ENCODE measurements at regions not wholly inside any gene's neighbourhood (a gene's known extent, or its start where the extent isn't known, plus 50 kb on each side); places are given as distances from the start of the nearest gene placed in this dataset.

DNA sequence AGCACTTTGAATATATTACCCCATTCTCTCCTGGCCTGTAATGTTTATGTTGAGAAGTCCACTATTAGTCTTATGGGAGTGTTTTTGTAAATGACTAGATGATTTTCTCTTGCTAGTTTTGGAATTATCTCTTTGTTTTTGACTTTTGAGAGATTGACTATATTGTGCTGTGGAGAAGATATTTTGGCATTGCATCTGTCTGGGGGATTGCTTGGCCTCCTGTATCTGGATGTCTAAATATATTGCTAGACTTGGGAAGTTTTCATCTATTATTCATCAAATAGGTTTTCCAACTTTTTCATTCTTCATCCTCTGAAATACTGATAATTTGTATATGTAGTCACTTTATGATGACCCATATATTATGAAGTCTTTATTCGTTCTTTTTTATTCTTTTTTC is 277.1 kb upstream of the PCDH15 start:
- no peak overlapping the region for H3K4me3 Mint-ChIP-seq
- no peaks in the 10 kb centered on the region for H3K4me1 Mint-ChIP-seq (ENCODE audit: low read depth in 2 of 2)
- ATAC-seq (replicated peaks) (no peak), DNase-seq (no peak)
- H3K36me3 Mint-ChIP-seq (ENCODE audit: insufficient read depth), result no peaks in the 10 kb centered on the region
- peaks cover 8 to 29% of the 10 kb centered on the region in 2 donors for H3K9me3 Mint-ChIP-seq
- H3K27ac Mint-ChIP-seq, result no peak overlapping the region
- no peaks in the 10 kb centered on the region for H3K27me3 Mint-ChIP-seq

DNA sequence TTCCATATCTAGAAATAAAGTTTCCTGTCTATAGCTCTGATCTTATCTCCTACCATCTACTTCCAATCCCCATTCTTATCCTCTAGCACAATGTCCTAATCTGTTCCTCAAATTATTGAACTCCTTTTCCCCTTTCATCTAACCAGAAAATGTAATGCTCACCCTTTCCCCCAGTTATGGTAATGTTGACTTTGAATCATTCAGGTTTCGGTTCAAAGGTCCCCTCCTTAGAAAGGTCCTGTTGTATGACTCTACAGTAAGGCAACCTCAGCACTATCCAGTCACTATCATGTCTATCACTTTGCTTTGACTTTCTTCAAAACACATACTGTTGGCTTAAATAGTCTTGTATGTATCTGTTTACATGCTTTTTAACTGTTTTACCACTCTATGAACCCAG is 264.2 kb upstream of the PCDH15 start:
- no peaks in the 10 kb centered on the region for H3K36me3 Mint-ChIP-seq (ENCODE audit: insufficient read depth)
- H3K27ac Mint-ChIP-seq, result no peak overlapping the region
- no peak for DNase-seq
- no peak overlapping the region for H3K4me3 Mint-ChIP-seq
- H3K9me3 Mint-ChIP-seq, result peaks cover 0 to 4% of the 10 kb centered on the region in 2 donors
- no peaks in the 10 kb centered on the region for H3K4me1 Mint-ChIP-seq (ENCODE audit: low read depth in 2 of 2)
- H3K27me3 Mint-ChIP-seq, result no peaks in the 10 kb centered on the region
- no peak for ATAC-seq (replicated peaks)

DNA sequence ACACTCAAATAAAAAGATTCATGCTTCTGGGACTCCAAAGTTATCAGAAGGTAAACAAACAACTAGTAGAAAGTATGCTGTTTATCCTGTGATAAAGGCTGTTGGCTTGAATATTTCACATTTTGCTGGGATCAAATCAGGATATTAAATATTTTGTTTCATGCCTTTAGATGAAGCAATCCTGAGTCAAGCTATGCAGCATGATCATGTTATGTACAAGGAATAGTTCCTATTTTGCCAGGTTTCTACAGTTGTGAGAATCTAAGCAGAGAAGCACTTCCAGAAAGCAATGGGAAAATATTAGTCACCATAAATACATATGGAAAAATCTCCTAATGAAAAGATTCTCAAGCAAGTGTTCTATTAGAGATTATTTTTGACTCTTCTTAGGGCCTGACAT is 262.8 kb upstream of the PCDH15 start:
- Mint-ChIP-seq H3K27ac (no peak overlapping the region), H3K36me3 (ENCODE audit: insufficient read depth) (no peaks in the 10 kb centered on the region), H3K4me3 (no peak overlapping the region), H3K4me1 (ENCODE audit: low read depth in 2 of 2) (no peaks in the 10 kb centered on the region), H3K27me3 (no peaks in the 10 kb centered on the region), H3K9me3 (peaks cover 0 to 4% of the 10 kb centered on the region in 2 donors)
- DNase-seq (no peak), ATAC-seq (replicated peaks) (no peak)

GRCh38 chr10:55062349-55062748 is 261.3 kb upstream of the PCDH15 start:
- H3K9me3 Mint-ChIP-seq, result peaks cover 0 to 6% of the 10 kb centered on the region in 2 donors
- no peak overlapping the region for H3K27ac Mint-ChIP-seq
- no peak overlapping the region for H3K4me3 Mint-ChIP-seq
- H3K36me3 Mint-ChIP-seq (ENCODE audit: insufficient read depth), result no peaks in the 10 kb centered on the region
- no peak for ATAC-seq (replicated peaks)
- DNase-seq, result no peak
- H3K27me3 Mint-ChIP-seq, result no peaks in the 10 kb centered on the region
- H3K4me1 Mint-ChIP-seq (ENCODE audit: low read depth in 2 of 2), result no peaks in the 10 kb centered on the region

DNA sequence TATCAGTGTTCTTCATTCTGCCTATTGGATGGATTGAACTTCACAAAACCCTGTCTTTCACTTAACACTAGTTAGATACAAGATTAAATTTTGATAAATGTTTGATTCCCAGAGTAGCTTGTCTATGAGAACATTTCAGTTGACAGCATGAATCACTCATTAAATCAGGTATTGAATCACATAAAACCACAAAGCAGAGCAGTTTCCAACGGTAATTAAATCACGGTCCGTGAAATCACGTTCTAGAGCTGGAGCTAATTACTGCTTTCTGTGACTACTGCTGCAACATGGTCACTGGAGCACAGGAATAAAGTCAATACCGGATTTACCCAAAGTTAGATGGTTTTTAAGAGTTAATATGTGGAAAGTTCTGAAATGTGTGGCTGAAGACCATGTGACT is 257.8 kb upstream of the PCDH15 start:
- Mint-ChIP-seq H3K4me1 (ENCODE audit: low read depth in 2 of 2) (no peaks in the 10 kb centered on the region), H3K4me3 (no peak overlapping the region), H3K27ac (no peak overlapping the region), H3K36me3 (ENCODE audit: insufficient read depth) (no peaks in the 10 kb centered on the region), H3K9me3 (peaks cover 5 to 11% of the 10 kb centered on the region in 2 donors), H3K27me3 (no peaks in the 10 kb centered on the region)
- no peak for DNase-seq
- no peak for ATAC-seq (replicated peaks)

DNA sequence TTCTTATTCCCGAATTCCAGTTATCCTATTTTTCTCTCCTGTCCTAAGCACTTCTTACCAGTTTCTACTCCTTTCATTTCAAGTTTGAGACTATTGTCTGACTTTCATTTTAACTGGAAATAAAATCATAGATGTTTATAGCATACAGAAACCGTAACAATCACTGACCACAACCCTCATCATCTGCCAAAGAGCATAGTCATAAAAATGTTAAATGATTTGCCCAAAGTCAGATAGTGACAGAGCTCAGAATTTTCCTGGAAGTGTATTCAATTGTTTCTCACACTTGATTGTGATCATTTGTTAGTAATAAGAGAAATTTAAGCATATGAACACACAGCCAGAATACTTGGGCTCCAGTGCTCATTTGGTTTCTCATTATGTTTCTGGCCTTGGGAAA is 250.5 kb upstream of the PCDH15 start:
- Mint-ChIP-seq H3K27ac (no peak overlapping the region), H3K36me3 (ENCODE audit: insufficient read depth) (no peaks in the 10 kb centered on the region), H3K4me1 (ENCODE audit: low read depth in 2 of 2) (no peaks in the 10 kb centered on the region), H3K27me3 (no peaks in the 10 kb centered on the region), H3K4me3 (no peak overlapping the region), H3K9me3 (peaks cover 5 to 8% of the 10 kb centered on the region in 2 donors)
- no peak for ATAC-seq (replicated peaks)
- DNase-seq, result no peak

GRCh38 chr10:55048830-55049498 is 247.9 kb upstream of the PCDH15 start:
- Mint-ChIP-seq H3K4me1 (ENCODE audit: low read depth in 2 of 2) (no peaks in the 10 kb centered on the region), H3K4me3 (no peak overlapping the region), H3K36me3 (ENCODE audit: insufficient read depth) (no peaks in the 10 kb centered on the region), H3K27ac (no peak overlapping the region), H3K27me3 (no peaks in the 10 kb centered on the region), H3K9me3 (no peaks in the 10 kb centered on the region)
- ATAC-seq (replicated peaks), result no peak
- DNase-seq, result no peak

DNA sequence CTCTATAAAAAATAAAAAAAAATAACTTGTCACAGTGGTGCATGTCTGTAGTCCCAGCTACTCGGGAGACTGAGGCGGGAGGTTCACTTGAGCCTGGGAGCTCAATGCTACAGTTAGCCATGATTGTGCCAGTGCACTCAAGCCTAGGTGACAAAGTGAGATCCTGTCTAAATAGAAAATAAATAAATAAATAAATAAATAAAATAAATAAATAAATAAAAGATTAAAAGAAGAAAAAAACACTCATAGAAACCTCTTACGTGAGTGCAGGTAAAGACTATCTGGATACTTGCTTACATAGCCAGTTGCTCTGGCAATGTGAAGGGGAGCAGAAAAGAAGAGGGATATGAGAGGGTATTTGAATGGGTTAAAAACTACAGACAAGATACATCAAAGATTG is 242.5 kb upstream of the PCDH15 start:
- DNase-seq (no peak), ATAC-seq (replicated peaks) (no peak)
- Mint-ChIP-seq H3K4me1 (ENCODE audit: low read depth in 2 of 2) (no peaks in the 10 kb centered on the region), H3K4me3 (no peak overlapping the region), H3K36me3 (ENCODE audit: insufficient read depth) (no peaks in the 10 kb centered on the region), H3K27me3 (no peaks in the 10 kb centered on the region), H3K9me3 (peaks cover 0 to 9% of the 10 kb centered on the region in 2 donors), H3K27ac (no peak overlapping the region)

GRCh38 chr10:55033061-55033460 is 232.0 kb upstream of the PCDH15 start:
- Mint-ChIP-seq H3K4me1 (ENCODE audit: low read depth in 2 of 2) (no peaks in the 10 kb centered on the region), H3K27me3 (no peaks in the 10 kb centered on the region), H3K27ac (no peak overlapping the region), H3K36me3 (ENCODE audit: insufficient read depth) (no peaks in the 10 kb centered on the region), H3K9me3 (peaks cover 7 to 10% of the 10 kb centered on the region in 2 donors), H3K4me3 (no peak overlapping the region)
- no peak for ATAC-seq (replicated peaks)
- no peak for DNase-seq

GRCh38 chr10:55024713-55025112 is 223.7 kb upstream of the PCDH15 start:
- H3K4me3 Mint-ChIP-seq, result no peak overlapping the region
- no peak for ATAC-seq (replicated peaks)
- H3K9me3 Mint-ChIP-seq, result peaks cover 12 to 16% of the 10 kb centered on the region in 2 donors
- no peaks in the 10 kb centered on the region for H3K27me3 Mint-ChIP-seq
- H3K36me3 Mint-ChIP-seq (ENCODE audit: insufficient read depth), result no peaks in the 10 kb centered on the region
- no peak for DNase-seq
- no peaks in the 10 kb centered on the region for H3K4me1 Mint-ChIP-seq (ENCODE audit: low read depth in 2 of 2)
- H3K27ac Mint-ChIP-seq, result no peak overlapping the region

- H3K27ac Mint-ChIP-seq, result no peak overlapping the region
- DNase-seq (no peak), ATAC-seq (replicated peaks) (no peak)
- no peak overlapping the region for H3K4me3 Mint-ChIP-seq
- H3K9me3 Mint-ChIP-seq, result peaks cover 7 to 13% of the 10 kb centered on the region in 2 donors
- H3K27me3 Mint-ChIP-seq, result no peaks in the 10 kb centered on the region
- H3K4me1 Mint-ChIP-seq (ENCODE audit: low read depth in 2 of 2), result no peaks in the 10 kb centered on the region
- H3K36me3 Mint-ChIP-seq (ENCODE audit: insufficient read depth), result no peaks in the 10 kb centered on the region
Observed at GRCh38 chr10:55019439-55019838, 218.4 kb upstream of the PCDH15 start.

DNA sequence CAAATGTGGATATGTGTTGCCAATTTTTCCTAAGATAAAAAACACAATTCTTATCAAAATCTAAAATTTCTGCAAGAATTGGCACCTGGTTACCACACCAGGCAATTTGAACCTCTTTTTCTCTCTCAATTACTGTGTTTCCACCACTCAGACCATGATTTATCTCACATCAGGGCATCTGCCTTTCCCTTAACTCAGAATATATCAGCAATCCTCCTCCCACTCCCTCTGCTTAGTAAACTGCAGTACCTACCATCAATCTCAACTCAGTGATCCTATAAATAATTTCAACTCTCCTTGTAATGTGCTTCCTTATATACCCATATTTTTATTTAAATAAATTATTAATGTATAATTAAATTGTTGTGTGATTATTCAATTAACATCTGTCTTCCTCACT is 212.3 kb upstream of the PCDH15 start:
- no peaks in the 10 kb centered on the region for H3K4me1 Mint-ChIP-seq (ENCODE audit: low read depth in 2 of 2)
- peaks cover 6 to 12% of the 10 kb centered on the region in 2 donors for H3K9me3 Mint-ChIP-seq

GRCh38 chr10:55002420-55002819 is 201.4 kb upstream of the PCDH15 start:
- H3K27ac Mint-ChIP-seq, result no peak overlapping the region
- H3K36me3 Mint-ChIP-seq (ENCODE audit: insufficient read depth), result no peaks in the 10 kb centered on the region
- H3K4me3 Mint-ChIP-seq, result no peak overlapping the region
- DNase-seq, result no peak
- no peaks in the 10 kb centered on the region for H3K4me1 Mint-ChIP-seq (ENCODE audit: low read depth in 2 of 2)
- H3K9me3 Mint-ChIP-seq, result peaks cover 7 to 27% of the 10 kb centered on the region in 2 donors
- no peaks in the 10 kb centered on the region for H3K27me3 Mint-ChIP-seq
- ATAC-seq (replicated peaks), result no peak

More for the DNA sequence above, 212.3 kb upstream of the PCDH15 start:
- Mint-ChIP-seq H3K4me3 (no peak overlapping the region), H3K27me3 (no peaks in the 10 kb centered on the region), H3K27ac (no peak overlapping the region), H3K36me3 (ENCODE audit: insufficient read depth) (no peaks in the 10 kb centered on the region)
- DNase-seq (no peak), ATAC-seq (replicated peaks) (no peak)

GRCh38 chr10:55001422-55001821 is 200.4 kb upstream of the PCDH15 start:
- no peak overlapping the region for H3K4me3 Mint-ChIP-seq
- H3K4me1 Mint-ChIP-seq (ENCODE audit: low read depth in 2 of 2), result no peaks in the 10 kb centered on the region
- no peak overlapping the region for H3K27ac Mint-ChIP-seq
- DNase-seq (no peak), ATAC-seq (replicated peaks) (no peak)
- peaks cover 5 to 20% of the 10 kb centered on the region in 2 donors for H3K9me3 Mint-ChIP-seq
- H3K27me3 Mint-ChIP-seq, result no peaks in the 10 kb centered on the region
- no peaks in the 10 kb centered on the region for H3K36me3 Mint-ChIP-seq (ENCODE audit: insufficient read depth)

DNA sequence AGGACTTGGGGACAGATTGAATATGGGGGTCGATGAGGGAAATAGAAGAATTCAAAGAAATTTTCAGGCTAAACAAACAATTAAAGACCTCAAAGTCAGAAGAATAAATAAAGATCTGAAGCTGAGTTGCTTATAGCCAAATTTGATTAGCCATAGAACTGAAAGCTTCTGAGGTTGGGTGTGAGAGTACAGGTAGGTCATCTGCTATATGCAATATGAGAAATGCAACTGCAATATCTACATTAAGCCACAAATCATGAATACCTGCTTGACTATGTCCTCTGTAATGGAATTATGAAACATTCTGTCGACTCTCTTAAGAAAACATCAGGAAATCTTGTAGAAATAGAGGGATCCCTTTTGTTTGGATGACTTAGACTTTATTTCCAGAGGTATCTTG is 192.1 kb upstream of the PCDH15 start:
- H3K36me3 Mint-ChIP-seq (ENCODE audit: insufficient read depth), result no peaks in the 10 kb centered on the region
- no peaks in the 10 kb centered on the region for H3K4me1 Mint-ChIP-seq (ENCODE audit: low read depth in 2 of 2)
- H3K4me3 Mint-ChIP-seq, result no peak overlapping the region
- H3K27me3 Mint-ChIP-seq, result no peaks in the 10 kb centered on the region
- peaks cover 7 to 9% of the 10 kb centered on the region in 2 donors for H3K9me3 Mint-ChIP-seq
- no peak for ATAC-seq (replicated peaks)
- DNase-seq, result no peak
- no peak overlapping the region for H3K27ac Mint-ChIP-seq

Measured in effector memory CD8-positive, alpha-beta T cell (primary cell).